ENCODE measurements at regions not wholly inside any gene's neighbourhood (a gene's known extent, or its start where the extent isn't known, plus 50 kb on each side); places are given as distances from the start of the nearest gene placed in this dataset.

- no peaks in the 10 kb centered on the region for H3K4me1 ChIP-seq (ENCODE audit: control insufficient read depth in 1 of 2, insufficient read depth in 2 of 2, low read length in 2 of 2)
- no peak overlapping the region for H3K27ac ChIP-seq (ENCODE audit: low read length)
- H3K9me3 ChIP-seq (ENCODE audit: control insufficient read depth in 1 of 2, low read length in 2 of 2): peaks cover 0 to 3% of the 10 kb centered on the region in 2 donors
- H3K4me3 ChIP-seq (ENCODE audit: low read depth in 1 of 2, low read length in 2 of 2): no peak overlapping the region
- no peaks in the 10 kb centered on the region for H3K27me3 ChIP-seq (ENCODE audit: low read depth, low read length)
- no peaks in the 10 kb centered on the region for H3K36me3 ChIP-seq (ENCODE audit: control insufficient read depth in 1 of 2, insufficient read depth in 2 of 2, low read length in 2 of 2)
These were observed 116.4 kb upstream of the CACNA1E start for GRCh38 chr1:181366910-181367309.

- Histone ChIP-seq H3K27me3 (ENCODE audit: low read depth, low read length) (no peaks in the 10 kb centered on the region), H3K27ac (ENCODE audit: low read length) (no peak overlapping the region), H3K36me3 (ENCODE audit: control insufficient read depth in 1 of 2, insufficient read depth in 2 of 2, low read length in 2 of 2) (no peaks in the 10 kb centered on the region), H3K9me3 (ENCODE audit: control insufficient read depth in 1 of 2, low read length in 2 of 2) (peaks cover 0 to 5% of the 10 kb centered on the region in 2 donors), H3K4me3 (ENCODE audit: low read depth in 1 of 2, low read length in 2 of 2) (no peak overlapping the region), H3K4me1 (ENCODE audit: control insufficient read depth in 1 of 2, insufficient read depth in 2 of 2, low read length in 2 of 2) (no peaks in the 10 kb centered on the region)
These were observed 113.9 kb upstream of the CACNA1E start for GRCh38 chr1:181369416-181369815.

DNA sequence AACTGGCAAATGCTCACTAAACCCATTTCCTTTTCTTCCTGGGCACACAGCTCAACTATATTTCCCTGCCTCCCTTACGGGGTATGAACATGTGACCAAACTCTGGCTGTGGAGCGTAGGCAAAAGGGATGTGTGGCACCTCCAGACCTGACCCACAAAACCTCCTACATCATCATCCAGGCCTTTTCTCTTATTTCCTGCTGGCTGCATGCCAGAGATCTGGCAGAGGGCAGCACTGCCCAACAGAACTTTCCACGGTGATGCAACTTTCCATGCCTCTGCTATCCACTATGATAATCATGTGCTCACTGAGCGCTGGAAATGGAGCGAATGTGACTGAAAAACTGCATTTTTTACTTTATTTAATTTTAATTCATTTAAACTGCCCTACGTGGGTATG lies 99.6 kb upstream of the CACNA1E start:
- Histone ChIP-seq H3K4me1 (ENCODE audit: control insufficient read depth in 1 of 2, insufficient read depth in 2 of 2, low read length in 2 of 2) (no peaks in the 10 kb centered on the region), H3K27ac (ENCODE audit: low read length) (no peak overlapping the region), H3K9me3 (ENCODE audit: control insufficient read depth in 1 of 2, low read length in 2 of 2) (no peaks in the 10 kb centered on the region), H3K36me3 (ENCODE audit: control insufficient read depth in 1 of 2, insufficient read depth in 2 of 2, low read length in 2 of 2) (no peaks in the 10 kb centered on the region), H3K27me3 (ENCODE audit: low read depth, low read length) (no peaks in the 10 kb centered on the region), H3K4me3 (ENCODE audit: low read depth in 1 of 2, low read length in 2 of 2) (no peak overlapping the region)

GRCh38 chr1:181386340-181386739 lies 97.0 kb upstream of the CACNA1E start:
- Histone ChIP-seq H3K27ac (ENCODE audit: low read length) (no peak overlapping the region), H3K36me3 (ENCODE audit: control insufficient read depth in 1 of 2, insufficient read depth in 2 of 2, low read length in 2 of 2) (no peaks in the 10 kb centered on the region), H3K4me1 (ENCODE audit: control insufficient read depth in 1 of 2, insufficient read depth in 2 of 2, low read length in 2 of 2) (no peaks in the 10 kb centered on the region), H3K4me3 (ENCODE audit: low read depth in 1 of 2, low read length in 2 of 2) (no peak overlapping the region), H3K27me3 (ENCODE audit: low read depth, low read length) (no peaks in the 10 kb centered on the region), H3K9me3 (ENCODE audit: control insufficient read depth in 1 of 2, low read length in 2 of 2) (no peaks in the 10 kb centered on the region)

GRCh38 chr1:181386951-181387350 lies 96.4 kb upstream of the CACNA1E start:
- no peak overlapping the region for H3K27ac ChIP-seq (ENCODE audit: low read length)
- H3K4me3 ChIP-seq (ENCODE audit: low read depth in 1 of 2, low read length in 2 of 2): no peak overlapping the region
- no peaks in the 10 kb centered on the region for H3K4me1 ChIP-seq (ENCODE audit: control insufficient read depth in 1 of 2, insufficient read depth in 2 of 2, low read length in 2 of 2)
- no peaks in the 10 kb centered on the region for H3K9me3 ChIP-seq (ENCODE audit: control insufficient read depth in 1 of 2, low read length in 2 of 2)
- H3K27me3 ChIP-seq (ENCODE audit: low read depth, low read length): no peaks in the 10 kb centered on the region
- no peaks in the 10 kb centered on the region for H3K36me3 ChIP-seq (ENCODE audit: control insufficient read depth in 1 of 2, insufficient read depth in 2 of 2, low read length in 2 of 2)

DNA sequence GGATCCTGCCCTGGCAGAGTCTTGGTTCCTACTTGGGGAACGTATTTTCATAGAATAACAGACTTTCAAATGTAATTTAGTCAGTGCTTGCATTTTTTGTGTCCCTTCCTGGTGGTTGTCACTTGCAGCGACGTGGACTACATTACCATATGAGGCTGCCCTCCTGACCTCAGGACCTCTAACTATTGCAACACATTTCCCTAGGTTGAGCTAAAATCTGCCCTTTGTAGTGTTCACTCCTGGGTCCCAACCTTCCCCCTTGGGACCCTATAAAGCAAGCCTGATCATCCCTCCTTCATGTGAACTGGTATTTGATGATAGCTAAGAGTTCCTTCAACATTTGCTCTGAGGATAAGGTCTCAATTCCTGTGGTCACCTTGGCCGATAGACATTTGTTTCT lies 95.6 kb upstream of the CACNA1E start:
- no peaks in the 10 kb centered on the region for H3K9me3 ChIP-seq (ENCODE audit: control insufficient read depth in 1 of 2, low read length in 2 of 2)
- H3K4me1 ChIP-seq (ENCODE audit: control insufficient read depth in 1 of 2, insufficient read depth in 2 of 2, low read length in 2 of 2): no peaks in the 10 kb centered on the region
- no peaks in the 10 kb centered on the region for H3K36me3 ChIP-seq (ENCODE audit: control insufficient read depth in 1 of 2, insufficient read depth in 2 of 2, low read length in 2 of 2)
- H3K27me3 ChIP-seq (ENCODE audit: low read depth, low read length): no peaks in the 10 kb centered on the region
- H3K27ac ChIP-seq (ENCODE audit: low read length): no peak overlapping the region
- H3K4me3 ChIP-seq (ENCODE audit: low read depth in 1 of 2, low read length in 2 of 2): no peak overlapping the region

DNA sequence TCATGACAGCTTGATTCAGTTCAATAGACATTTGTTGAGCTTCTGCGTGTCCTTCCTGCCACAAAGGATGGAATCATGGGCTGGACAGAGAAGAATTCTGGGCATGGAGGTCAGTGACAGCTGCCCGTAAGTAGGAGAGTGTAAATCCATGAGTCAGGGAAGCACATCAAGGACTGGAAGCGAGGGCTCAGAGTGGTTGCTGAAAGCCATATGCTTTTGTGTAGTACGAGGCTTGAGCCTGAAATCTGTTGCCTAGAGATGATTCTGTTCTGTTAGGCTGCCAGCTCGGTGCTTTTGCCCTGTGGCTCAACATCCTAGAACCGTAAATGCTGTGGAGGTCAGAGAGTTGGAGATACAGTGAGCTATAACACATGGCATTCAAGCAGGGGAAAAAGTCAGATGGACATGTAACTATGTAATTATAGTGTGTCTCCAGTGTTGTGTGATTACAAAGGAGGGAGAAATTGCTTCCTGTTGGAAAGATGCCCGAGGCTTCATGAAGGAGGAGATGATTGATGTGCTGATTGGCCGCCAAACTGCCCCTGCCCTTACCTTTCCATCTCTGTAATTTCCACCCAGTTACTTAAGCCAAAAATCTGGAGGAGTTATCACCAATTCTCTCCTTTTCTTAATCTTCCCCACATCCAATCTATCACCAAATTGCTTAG lies 92.8 kb upstream of the CACNA1E start:
- H3K27me3 ChIP-seq (ENCODE audit: low read depth, low read length): no peaks in the 10 kb centered on the region
- H3K27ac ChIP-seq (ENCODE audit: low read length): no peak overlapping the region
- H3K4me3 ChIP-seq (ENCODE audit: low read depth in 1 of 2, low read length in 2 of 2): no peak overlapping the region
- H3K36me3 ChIP-seq (ENCODE audit: control insufficient read depth in 1 of 2, insufficient read depth in 2 of 2, low read length in 2 of 2): no peaks in the 10 kb centered on the region
- H3K9me3 ChIP-seq (ENCODE audit: control insufficient read depth in 1 of 2, low read length in 2 of 2): no peaks in the 10 kb centered on the region
- no peaks in the 10 kb centered on the region for H3K4me1 ChIP-seq (ENCODE audit: control insufficient read depth in 1 of 2, insufficient read depth in 2 of 2, low read length in 2 of 2)

DNA sequence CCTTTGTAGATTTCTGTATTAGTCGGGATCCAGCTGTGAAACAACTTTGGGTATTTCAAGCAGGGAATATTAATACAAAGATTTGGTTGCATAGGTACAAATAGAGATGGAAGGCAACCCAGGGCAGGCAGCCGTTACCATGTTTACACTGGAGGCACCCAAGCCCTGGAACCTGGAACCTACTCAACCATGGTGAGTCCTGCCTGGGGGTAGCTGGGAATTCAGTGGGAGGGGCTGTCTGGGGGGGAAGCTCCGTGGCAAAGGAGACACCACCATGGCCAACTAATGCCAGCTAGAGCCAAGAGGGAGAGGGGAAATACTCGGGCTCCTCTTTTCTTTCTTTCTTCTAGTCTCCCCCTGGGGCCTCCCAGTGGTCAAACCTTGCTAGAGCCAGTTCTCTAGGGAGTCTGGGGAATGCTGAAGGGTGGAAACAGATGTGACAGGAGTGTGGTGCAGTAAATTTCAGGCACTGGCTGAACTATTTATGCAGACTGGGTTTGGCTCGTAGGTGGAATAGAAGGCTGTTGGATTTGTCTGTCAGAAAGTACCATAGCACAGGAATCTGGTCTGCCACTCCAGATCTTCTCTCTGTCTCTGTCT lies 91.9 kb upstream of the CACNA1E start:
- no peak overlapping the region for H3K4me3 ChIP-seq (ENCODE audit: low read depth in 1 of 2, low read length in 2 of 2)
- H3K27me3 ChIP-seq (ENCODE audit: low read depth, low read length): no peaks in the 10 kb centered on the region
- H3K27ac ChIP-seq (ENCODE audit: low read length): no peak overlapping the region
- H3K36me3 ChIP-seq (ENCODE audit: control insufficient read depth in 1 of 2, insufficient read depth in 2 of 2, low read length in 2 of 2): no peaks in the 10 kb centered on the region
- H3K9me3 ChIP-seq (ENCODE audit: control insufficient read depth in 1 of 2, low read length in 2 of 2): no peaks in the 10 kb centered on the region
- no peaks in the 10 kb centered on the region for H3K4me1 ChIP-seq (ENCODE audit: control insufficient read depth in 1 of 2, insufficient read depth in 2 of 2, low read length in 2 of 2)

GRCh38 chr1:181392133-181392532 lies 91.2 kb upstream of the CACNA1E start:
- no peak overlapping the region for H3K27ac ChIP-seq (ENCODE audit: low read length)
- no peaks in the 10 kb centered on the region for H3K27me3 ChIP-seq (ENCODE audit: low read depth, low read length)
- H3K4me1 ChIP-seq (ENCODE audit: control insufficient read depth in 1 of 2, insufficient read depth in 2 of 2, low read length in 2 of 2): no peaks in the 10 kb centered on the region

GRCh38 chr1:181392613-181393220 lies 90.6 kb upstream of the CACNA1E start:
- Histone ChIP-seq H3K36me3 (ENCODE audit: control insufficient read depth in 1 of 2, insufficient read depth in 2 of 2, low read length in 2 of 2) (no peaks in the 10 kb centered on the region), H3K27me3 (ENCODE audit: low read depth, low read length) (no peaks in the 10 kb centered on the region), H3K27ac (ENCODE audit: low read length) (no peak overlapping the region), H3K9me3 (ENCODE audit: control insufficient read depth in 1 of 2, low read length in 2 of 2) (no peaks in the 10 kb centered on the region), H3K4me1 (ENCODE audit: control insufficient read depth in 1 of 2, insufficient read depth in 2 of 2, low read length in 2 of 2) (no peaks in the 10 kb centered on the region), H3K4me3 (ENCODE audit: low read depth in 1 of 2, low read length in 2 of 2) (no peak overlapping the region)

More at GRCh38 chr1:181392133-181392532, 91.2 kb upstream of the CACNA1E start:
- no peaks in the 10 kb centered on the region for H3K36me3 ChIP-seq (ENCODE audit: control insufficient read depth in 1 of 2, insufficient read depth in 2 of 2, low read length in 2 of 2)
- H3K4me3 ChIP-seq (ENCODE audit: low read depth in 1 of 2, low read length in 2 of 2): no peak overlapping the region
- H3K9me3 ChIP-seq (ENCODE audit: control insufficient read depth in 1 of 2, low read length in 2 of 2): no peaks in the 10 kb centered on the region

DNA sequence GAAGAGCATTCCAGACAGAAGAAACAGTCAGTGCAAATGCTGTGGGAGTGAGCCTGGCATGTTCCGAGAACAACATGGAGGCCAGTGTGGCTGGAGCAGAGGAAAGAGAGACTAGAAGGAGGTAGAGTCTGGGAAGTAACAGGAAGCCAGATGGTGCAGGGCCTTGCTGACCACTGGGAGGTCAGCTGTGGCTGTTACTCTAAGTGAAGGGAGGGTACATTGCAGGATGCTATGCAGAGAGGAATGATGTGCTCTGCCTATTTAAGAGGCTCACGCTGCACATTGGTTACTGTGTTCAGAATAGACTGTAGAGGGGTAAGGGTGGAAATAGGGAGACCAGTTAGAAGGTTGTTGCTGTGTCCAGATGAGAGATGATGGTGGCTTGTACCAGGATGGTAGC lies 88.6 kb upstream of the CACNA1E start:
- H3K27ac ChIP-seq (ENCODE audit: low read length): no peak overlapping the region
- H3K4me1 ChIP-seq (ENCODE audit: control insufficient read depth in 1 of 2, insufficient read depth in 2 of 2, low read length in 2 of 2): no peaks in the 10 kb centered on the region
- H3K9me3 ChIP-seq (ENCODE audit: control insufficient read depth in 1 of 2, low read length in 2 of 2): no peaks in the 10 kb centered on the region
- no peak overlapping the region for H3K4me3 ChIP-seq (ENCODE audit: low read depth in 1 of 2, low read length in 2 of 2)
- H3K36me3 ChIP-seq (ENCODE audit: control insufficient read depth in 1 of 2, insufficient read depth in 2 of 2, low read length in 2 of 2): no peaks in the 10 kb centered on the region
- no peaks in the 10 kb centered on the region for H3K27me3 ChIP-seq (ENCODE audit: low read depth, low read length)
